Astrocyte (in vitro differentiated cells and primary cell): ENCODE measurements at regions not wholly inside any gene's neighbourhood (a gene's known extent, or its start where the extent isn't known, plus 50 kb on each side); places are given as distances from the start of the nearest gene placed in this dataset.

Experiments
- EZH2 ChIP-seq: IDR thresholded peaks from 2 replicates; pipeline ENCODE4 v1.6.1; 2012; ENCODE audit warnings: mild to moderate bottlenecking, low read length, inconsistent platforms; ENCODE audit not compliant: insufficient read depth
- TF ChIP-seq, protein P1 (sequence below): IDR thresholded peaks from 2 replicates; pipeline ENCODE4 v1.5.1; 2011; ENCODE audit warnings: low read depth, mild to moderate bottlenecking, inconsistent platforms, low read length, moderate library complexity; ENCODE audit not compliant: insufficient read depth

DNA sequence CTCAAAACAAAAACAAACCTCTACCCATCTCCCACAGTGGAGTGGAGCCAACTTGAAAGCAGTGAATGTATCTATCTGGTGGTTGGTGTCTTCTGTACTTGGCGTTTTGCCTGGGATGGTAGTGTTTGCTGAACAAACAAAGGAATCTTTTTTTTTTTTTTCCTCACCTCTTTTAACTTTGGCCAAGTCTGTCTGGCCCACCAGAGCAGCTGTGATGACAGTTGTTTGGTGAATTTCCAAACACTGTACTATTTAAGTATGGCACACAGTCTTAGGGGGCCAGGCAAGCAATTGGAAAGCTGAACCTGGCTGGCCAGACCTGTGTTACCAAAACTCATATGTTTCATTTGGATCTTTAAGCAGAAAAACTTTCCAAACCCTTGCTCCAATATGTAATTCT is 101.8 kb upstream of the CDH13 start:
- TF ChIP-seq, protein P1, sequence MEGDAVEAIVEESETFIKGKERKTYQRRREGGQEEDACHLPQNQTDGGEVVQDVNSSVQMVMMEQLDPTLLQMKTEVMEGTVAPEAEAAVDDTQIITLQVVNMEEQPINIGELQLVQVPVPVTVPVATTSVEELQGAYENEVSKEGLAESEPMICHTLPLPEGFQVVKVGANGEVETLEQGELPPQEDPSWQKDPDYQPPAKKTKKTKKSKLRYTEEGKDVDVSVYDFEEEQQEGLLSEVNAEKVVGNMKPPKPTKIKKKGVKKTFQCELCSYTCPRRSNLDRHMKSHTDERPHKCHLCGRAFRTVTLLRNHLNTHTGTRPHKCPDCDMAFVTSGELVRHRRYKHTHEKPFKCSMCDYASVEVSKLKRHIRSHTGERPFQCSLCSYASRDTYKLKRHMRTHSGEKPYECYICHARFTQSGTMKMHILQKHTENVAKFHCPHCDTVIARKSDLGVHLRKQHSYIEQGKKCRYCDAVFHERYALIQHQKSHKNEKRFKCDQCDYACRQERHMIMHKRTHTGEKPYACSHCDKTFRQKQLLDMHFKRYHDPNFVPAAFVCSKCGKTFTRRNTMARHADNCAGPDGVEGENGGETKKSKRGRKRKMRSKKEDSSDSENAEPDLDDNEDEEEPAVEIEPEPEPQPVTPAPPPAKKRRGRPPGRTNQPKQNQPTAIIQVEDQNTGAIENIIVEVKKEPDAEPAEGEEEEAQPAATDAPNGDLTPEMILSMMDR, result no peak
- TF ChIP-seq EZH2, result no peak
